Hepatocyte (in vitro differentiated cells): ENCODE measurements at regions not wholly inside any gene's neighbourhood (a gene's known extent, or its start where the extent isn't known, plus 50 kb on each side); places are given as distances from the start of the nearest gene placed in this dataset.

Source experiments
- DNase-seq: peaks from one replicate; pipeline ENCODE4 v3.0.0-alpha.2; 2016; ENCODE audit warnings: low spot score
- H2AFZ ChIP-seq: fragments of 200-600 bp; sonication (generic); 2 replicates; pipeline ENCODE4 v1.6.0; 2016; ENCODE audit warnings: antibody characterized with exemption, mild to moderate bottlenecking
- H3K27ac ChIP-seq: fragments of 200-600 bp; sonication (generic); 2 replicates; pipeline ENCODE4 v1.5.1; 2016; ENCODE audit warnings: mild to moderate bottlenecking
- H3K27me3 ChIP-seq: fragments of 200-600 bp; sonication (generic); 2 replicates; pipeline ENCODE4 v1.6.1; 2016
- H3K36me3 ChIP-seq: fragments of 200-600 bp; sonication (generic); replicated peaks from 2 replicates; pipeline ENCODE4 v1.5.1; 2016; ENCODE audit warnings: low read depth; ENCODE audit not compliant: insufficient read depth
- H3K4me1 ChIP-seq: fragments of 200-600 bp; sonication (generic); 2 replicates; pipeline ENCODE4 v1.5.1; 2016; ENCODE audit warnings: mild to moderate bottlenecking, moderate library complexity; ENCODE audit not compliant: insufficient read depth
- H3K4me2 ChIP-seq: fragments of 200-600 bp; sonication (generic); 2 replicates; pipeline ENCODE4 v1.6.0; 2016
- H3K4me3 ChIP-seq: fragments of 200-600 bp; sonication (generic); 2 replicates; pipeline ENCODE4 v1.5.1; 2016; ENCODE audit warnings: mild to moderate bottlenecking
- H3K79me2 ChIP-seq: fragments of 200-600 bp; sonication (generic); 2 replicates; pipeline ENCODE4 v1.6.0; 2017; ENCODE audit warnings: mild to moderate bottlenecking
- H3K9me2 ChIP-seq: fragments of 200-600 bp; sonication (generic); replicated peaks from 2 replicates; pipeline ENCODE4 v1.6.0; 2017; ENCODE audit warnings: mild to moderate bottlenecking; ENCODE audit not compliant: insufficient read depth
- H3K9me3 ChIP-seq: fragments of 200-600 bp; sonication (generic); 2 replicates; pipeline ENCODE4 v1.5.1; 2016; ENCODE audit warnings: low read depth, mild to moderate bottlenecking
- H4K20me1 ChIP-seq: fragments of 200-600 bp; sonication (generic); 2 replicates; pipeline ENCODE4 v1.6.0; 2016; ENCODE audit warnings: mild to moderate bottlenecking; ENCODE audit not compliant: insufficient read depth, poor library complexity, severe bottlenecking
- CTCF ChIP-seq: fragments of 200-600 bp; sonication (generic); IDR thresholded peaks from 2 replicates; pipeline ENCODE4 v1.5.1; 2016; ENCODE audit warnings: antibody characterized with exemption, mild to moderate bottlenecking; ENCODE audit not compliant: poor library complexity
- EZH2 ChIP-seq: fragments of 200-600 bp; sonication (generic); IDR thresholded peaks from 2 replicates; pipeline ENCODE4 v1.6.1; 2016; ENCODE audit warnings: antibody characterized with exemption, mild to moderate bottlenecking, borderline replicate concordance
- EZH2phosphoT487 ChIP-seq: fragments of 200-600 bp; sonication (generic); IDR thresholded peaks from one replicate; pipeline ENCODE4 v1.6.1; 2018; ENCODE audit warnings: antibody characterized with exemption, mild to moderate bottlenecking, low read depth, moderate library complexity; ENCODE audit not compliant: unreplicated experiment, severe bottlenecking
- WGBS: methylation state at CpG from one replicate; pipeline ENCODE4 v1.1.6; 2016; ENCODE audit warnings: low lambda C conversion rate; ENCODE audit errors: missing lambda C conversion rate; 5-methylcytosine and 5-hydroxymethylcytosine counted together

- Histone ChIP-seq H3K4me1 (no peaks in the 10 kb centered on the region), H3K4me2 (no peak overlapping the region), H3K9me2 (no peaks in the 10 kb centered on the region), H4K20me1 (no peaks in the 10 kb centered on the region), H2AFZ (no peak overlapping the region), H3K27ac (no peak overlapping the region), H3K4me3 (no peak overlapping the region), H3K36me3 (no peaks in the 10 kb centered on the region), H3K9me3 (no peaks in the 10 kb centered on the region), H3K27me3 (no peaks in the 10 kb centered on the region), H3K79me2 (no peaks in the 10 kb centered on the region)
- TF ChIP-seq CTCF, result no peak
- TF ChIP-seq EZH2phosphoT487, result no peak
- TF ChIP-seq EZH2, result no peak
- DNase-seq, result no peak
- WGBS, result 87% methylated on average over 8 of the region's 8 CpGs
Measured at GRCh38 chr5:72565513-72566289, 58.5 kb upstream of the ZNF366 start.

- H3K9me3 ChIP-seq, result no peaks in the 10 kb centered on the region
- TF ChIP-seq EZH2phosphoT487, result no peak
- TF ChIP-seq CTCF, result no peak
- TF ChIP-seq EZH2, result no peak
- H3K4me2 ChIP-seq, result no peak overlapping the region
- no peaks in the 10 kb centered on the region for H3K36me3 ChIP-seq
- no peaks in the 10 kb centered on the region for H3K27me3 ChIP-seq
- DNase-seq, result no peak
- H3K27ac ChIP-seq, result no peak overlapping the region
- H3K4me1 ChIP-seq, result no peaks in the 10 kb centered on the region
- H3K9me2 ChIP-seq, result no peaks in the 10 kb centered on the region
- H2AFZ ChIP-seq, result no peak overlapping the region
- H3K79me2 ChIP-seq, result no peaks in the 10 kb centered on the region
- 88% methylated on average over 2 of the region's 2 CpGs for WGBS
- no peak overlapping the region for H3K4me3 ChIP-seq
- no peaks in the 10 kb centered on the region for H4K20me1 ChIP-seq
Measured at GRCh38 chr5:72562717-72563116, 55.5 kb upstream of the ZNF366 start.

- Histone ChIP-seq H3K4me1 (peaks cover 10% of the 10 kb centered on the region), H3K4me2 (no peak overlapping the region), H2AFZ (no peak overlapping the region), H3K79me2 (no peaks in the 10 kb centered on the region), H3K36me3 (no peaks in the 10 kb centered on the region), H3K27ac (no peak overlapping the region), H3K4me3 (no peak overlapping the region), H3K27me3 (no peaks in the 10 kb centered on the region), H3K9me2 (no peaks in the 10 kb centered on the region), H4K20me1 (no peaks in the 10 kb centered on the region), H3K9me3 (no peaks in the 10 kb centered on the region)
- DNase-seq, result no peak
- no peak for TF ChIP-seq EZH2
- no peak for TF ChIP-seq EZH2phosphoT487
- TF ChIP-seq CTCF, result no peak
- WGBS, result 83% methylated on average over 5 of the region's 5 CpGs
Measured at GRCh38 chr5:72561148-72561972, 54.1 kb upstream of the ZNF366 start.
